ENCODE measurements at regions not wholly inside any gene's neighbourhood (a gene's known extent, or its start where the extent isn't known, plus 50 kb on each side); places are given as distances from the start of the nearest gene placed in this dataset.

DNA sequence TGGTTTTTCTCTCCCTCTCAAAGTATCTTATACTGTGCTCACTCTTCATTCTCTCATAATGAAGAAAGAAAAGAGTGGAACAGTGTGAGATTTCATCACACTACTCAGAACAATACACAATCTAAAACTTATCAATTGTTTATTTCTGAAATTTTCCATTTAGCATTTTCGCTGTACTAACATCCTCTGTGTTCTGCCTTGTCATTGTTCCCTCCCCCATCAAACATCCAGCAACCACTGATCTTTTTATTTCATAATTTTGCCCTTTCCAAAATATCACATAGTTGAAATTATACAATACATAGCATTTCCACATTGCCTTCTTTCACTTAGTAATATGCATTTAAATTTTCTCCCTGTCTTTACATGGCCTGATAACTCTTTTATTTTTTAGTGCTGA, 658.7 kb downstream of the SLITRK1 start:
- H3K9me3 ChIP-seq (ENCODE audit: control insufficient read depth in 4 of 4, low read length in 3 of 4), result no peaks in the 10 kb centered on the region
- no peaks in the 10 kb centered on the region for H3K27me3 ChIP-seq (ENCODE audit: control insufficient read depth in 4 of 4, insufficient read depth in 4 of 4, low read length in 3 of 4)
- DNase-seq (ENCODE audit: low spot score), result no peak
- 70% methylated on average over 1 of the region's 1 CpG for WGBS
- TF ChIP-seq, protein P1, sequence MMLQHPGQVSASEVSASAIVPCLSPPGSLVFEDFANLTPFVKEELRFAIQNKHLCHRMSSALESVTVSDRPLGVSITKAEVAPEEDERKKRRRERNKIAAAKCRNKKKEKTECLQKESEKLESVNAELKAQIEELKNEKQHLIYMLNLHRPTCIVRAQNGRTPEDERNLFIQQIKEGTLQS (IDR thresholded peaks at IDR 0.05), result no peak
- no peak for TF ChIP-seq NR2F2 (IDR thresholded peaks at IDR 0.05)
- TF ChIP-seq TAF1 (conservative IDR thresholded peaks at IDR 0.05), result no peak
- H3K36me3 ChIP-seq (ENCODE audit: control insufficient read depth in 4 of 4, insufficient read depth in 3 of 4, low read depth in 1 of 4, low read length in 3 of 4), result no peaks in the 10 kb centered on the region
- H3K4me1 ChIP-seq (ENCODE audit: control insufficient read depth in 4 of 4, insufficient read depth in 4 of 4, low read length in 3 of 4), result no peaks in the 10 kb centered on the region
- no peak overlapping the region for H3K4me3 ChIP-seq (ENCODE audit: low read depth in 1 of 3, low read length in 3 of 3)
- H3K9ac ChIP-seq (ENCODE audit: low read depth in 1 of 2, low read length in 2 of 2), result no peak overlapping the region
- H3K27ac ChIP-seq (ENCODE audit: low read depth in 1 of 2, low read length in 2 of 2), result no peak overlapping the region

DNA sequence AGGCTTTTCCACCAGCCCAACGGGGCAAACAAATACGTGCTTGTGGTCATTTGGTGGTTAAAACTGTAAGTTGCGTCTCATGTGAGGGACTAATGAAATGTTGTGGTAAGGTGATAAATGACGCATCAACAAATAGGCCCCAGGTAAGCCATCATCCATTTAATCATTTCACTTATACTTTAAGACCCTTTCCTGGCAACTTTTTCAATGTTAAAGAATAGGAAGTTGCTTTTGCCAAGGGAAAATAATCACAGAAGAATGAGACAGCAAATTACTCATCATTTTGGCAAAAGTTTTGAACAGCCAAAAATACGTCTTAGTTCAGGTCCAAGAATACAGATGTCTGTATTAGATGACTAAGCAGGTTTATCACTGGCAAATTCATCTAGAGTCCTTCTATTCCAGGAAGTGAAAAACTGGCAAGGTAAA, 660.4 kb downstream of the SLITRK1 start:
- Histone ChIP-seq H3K27me3 (ENCODE audit: control insufficient read depth in 4 of 4, insufficient read depth in 4 of 4, low read length in 3 of 4) (no peaks in the 10 kb centered on the region), H3K9ac (ENCODE audit: low read depth in 1 of 2, low read length in 2 of 2) (no peak overlapping the region), H3K36me3 (ENCODE audit: control insufficient read depth in 4 of 4, insufficient read depth in 3 of 4, low read depth in 1 of 4, low read length in 3 of 4) (no peaks in the 10 kb centered on the region), H3K4me3 (ENCODE audit: low read depth in 1 of 3, low read length in 3 of 3) (no peak overlapping the region), H3K9me3 (ENCODE audit: control insufficient read depth in 4 of 4, low read length in 3 of 4) (no peaks in the 10 kb centered on the region), H3K4me1 (ENCODE audit: control insufficient read depth in 4 of 4, insufficient read depth in 4 of 4, low read length in 3 of 4) (no peaks in the 10 kb centered on the region), H3K27ac (ENCODE audit: low read depth in 1 of 2, low read length in 2 of 2) (no peak overlapping the region)
- DNase-seq (ENCODE audit: low spot score), result no peak
- WGBS, result 71% methylated on average over 5 of the region's 5 CpGs
- TF ChIP-seq, protein P2, sequence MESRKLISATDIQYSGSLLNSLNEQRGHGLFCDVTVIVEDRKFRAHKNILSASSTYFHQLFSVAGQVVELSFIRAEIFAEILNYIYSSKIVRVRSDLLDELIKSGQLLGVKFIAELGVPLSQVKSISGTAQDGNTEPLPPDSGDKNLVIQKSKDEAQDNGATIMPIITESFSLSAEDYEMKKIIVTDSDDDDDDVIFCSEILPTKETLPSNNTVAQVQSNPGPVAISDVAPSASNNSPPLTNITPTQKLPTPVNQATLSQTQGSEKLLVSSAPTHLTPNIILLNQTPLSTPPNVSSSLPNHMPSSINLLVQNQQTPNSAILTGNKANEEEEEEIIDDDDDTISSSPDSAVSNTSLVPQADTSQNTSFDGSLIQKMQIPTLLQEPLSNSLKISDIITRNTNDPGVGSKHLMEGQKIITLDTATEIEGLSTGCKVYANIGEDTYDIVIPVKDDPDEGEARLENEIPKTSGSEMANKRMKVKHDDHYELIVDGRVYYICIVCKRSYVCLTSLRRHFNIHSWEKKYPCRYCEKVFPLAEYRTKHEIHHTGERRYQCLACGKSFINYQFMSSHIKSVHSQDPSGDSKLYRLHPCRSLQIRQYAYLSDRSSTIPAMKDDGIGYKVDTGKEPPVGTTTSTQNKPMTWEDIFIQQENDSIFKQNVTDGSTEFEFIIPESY (IDR thresholded peaks at IDR 0.05), result no peak
- TF ChIP-seq, protein P1 (IDR thresholded peaks at IDR 0.05), result no peak
- TF ChIP-seq HNF4G (IDR thresholded peaks at IDR 0.05) (no peak), JUND (IDR thresholded peaks at IDR 0.05) (no peak), RAD21 (IDR thresholded peaks at IDR 0.05) (no peak), SP1 (IDR thresholded peaks at IDR 0.05) (no peak), HNF4A (conservative IDR thresholded peaks at IDR 0.05) (no peak), FOXA1 (IDR thresholded peaks at IDR 0.05) (no peak), YY1 (IDR thresholded peaks at IDR 0.05) (no peak), GABPA (IDR thresholded peaks at IDR 0.05 in 1 of 2, conservative IDR thresholded peaks at IDR 0.05 in 1 of 2) (no peak), FOXA2 (IDR thresholded peaks at IDR 0.05) (no peak), NR2F2 (IDR thresholded peaks at IDR 0.05) (no peak), TAF1 (conservative IDR thresholded peaks at IDR 0.05) (no peak)
- TF ChIP-seq, protein P3, sequence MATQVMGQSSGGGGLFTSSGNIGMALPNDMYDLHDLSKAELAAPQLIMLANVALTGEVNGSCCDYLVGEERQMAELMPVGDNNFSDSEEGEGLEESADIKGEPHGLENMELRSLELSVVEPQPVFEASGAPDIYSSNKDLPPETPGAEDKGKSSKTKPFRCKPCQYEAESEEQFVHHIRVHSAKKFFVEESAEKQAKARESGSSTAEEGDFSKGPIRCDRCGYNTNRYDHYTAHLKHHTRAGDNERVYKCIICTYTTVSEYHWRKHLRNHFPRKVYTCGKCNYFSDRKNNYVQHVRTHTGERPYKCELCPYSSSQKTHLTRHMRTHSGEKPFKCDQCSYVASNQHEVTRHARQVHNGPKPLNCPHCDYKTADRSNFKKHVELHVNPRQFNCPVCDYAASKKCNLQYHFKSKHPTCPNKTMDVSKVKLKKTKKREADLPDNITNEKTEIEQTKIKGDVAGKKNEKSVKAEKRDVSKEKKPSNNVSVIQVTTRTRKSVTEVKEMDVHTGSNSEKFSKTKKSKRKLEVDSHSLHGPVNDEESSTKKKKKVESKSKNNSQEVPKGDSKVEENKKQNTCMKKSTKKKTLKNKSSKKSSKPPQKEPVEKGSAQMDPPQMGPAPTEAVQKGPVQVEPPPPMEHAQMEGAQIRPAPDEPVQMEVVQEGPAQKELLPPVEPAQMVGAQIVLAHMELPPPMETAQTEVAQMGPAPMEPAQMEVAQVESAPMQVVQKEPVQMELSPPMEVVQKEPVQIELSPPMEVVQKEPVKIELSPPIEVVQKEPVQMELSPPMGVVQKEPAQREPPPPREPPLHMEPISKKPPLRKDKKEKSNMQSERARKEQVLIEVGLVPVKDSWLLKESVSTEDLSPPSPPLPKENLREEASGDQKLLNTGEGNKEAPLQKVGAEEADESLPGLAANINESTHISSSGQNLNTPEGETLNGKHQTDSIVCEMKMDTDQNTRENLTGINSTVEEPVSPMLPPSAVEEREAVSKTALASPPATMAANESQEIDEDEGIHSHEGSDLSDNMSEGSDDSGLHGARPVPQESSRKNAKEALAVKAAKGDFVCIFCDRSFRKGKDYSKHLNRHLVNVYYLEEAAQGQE (IDR thresholded peaks at IDR 0.05), result no peak
- TF ChIP-seq, protein P4, sequence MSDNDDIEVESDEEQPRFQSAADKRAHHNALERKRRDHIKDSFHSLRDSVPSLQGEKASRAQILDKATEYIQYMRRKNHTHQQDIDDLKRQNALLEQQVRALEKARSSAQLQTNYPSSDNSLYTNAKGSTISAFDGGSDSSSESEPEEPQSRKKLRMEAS (IDR thresholded peaks at IDR 0.05), result no peak
- TF ChIP-seq, protein P5, sequence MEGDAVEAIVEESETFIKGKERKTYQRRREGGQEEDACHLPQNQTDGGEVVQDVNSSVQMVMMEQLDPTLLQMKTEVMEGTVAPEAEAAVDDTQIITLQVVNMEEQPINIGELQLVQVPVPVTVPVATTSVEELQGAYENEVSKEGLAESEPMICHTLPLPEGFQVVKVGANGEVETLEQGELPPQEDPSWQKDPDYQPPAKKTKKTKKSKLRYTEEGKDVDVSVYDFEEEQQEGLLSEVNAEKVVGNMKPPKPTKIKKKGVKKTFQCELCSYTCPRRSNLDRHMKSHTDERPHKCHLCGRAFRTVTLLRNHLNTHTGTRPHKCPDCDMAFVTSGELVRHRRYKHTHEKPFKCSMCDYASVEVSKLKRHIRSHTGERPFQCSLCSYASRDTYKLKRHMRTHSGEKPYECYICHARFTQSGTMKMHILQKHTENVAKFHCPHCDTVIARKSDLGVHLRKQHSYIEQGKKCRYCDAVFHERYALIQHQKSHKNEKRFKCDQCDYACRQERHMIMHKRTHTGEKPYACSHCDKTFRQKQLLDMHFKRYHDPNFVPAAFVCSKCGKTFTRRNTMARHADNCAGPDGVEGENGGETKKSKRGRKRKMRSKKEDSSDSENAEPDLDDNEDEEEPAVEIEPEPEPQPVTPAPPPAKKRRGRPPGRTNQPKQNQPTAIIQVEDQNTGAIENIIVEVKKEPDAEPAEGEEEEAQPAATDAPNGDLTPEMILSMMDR (IDR thresholded peaks at IDR 0.05; ENCODE audit: low read depth, low read length, missing input control), result no peak
